ENCODE measurements at regions not wholly inside any gene's neighbourhood (a gene's known extent, or its start where the extent isn't known, plus 50 kb on each side); places are given as distances from the start of the nearest gene placed in this dataset.

DNA sequence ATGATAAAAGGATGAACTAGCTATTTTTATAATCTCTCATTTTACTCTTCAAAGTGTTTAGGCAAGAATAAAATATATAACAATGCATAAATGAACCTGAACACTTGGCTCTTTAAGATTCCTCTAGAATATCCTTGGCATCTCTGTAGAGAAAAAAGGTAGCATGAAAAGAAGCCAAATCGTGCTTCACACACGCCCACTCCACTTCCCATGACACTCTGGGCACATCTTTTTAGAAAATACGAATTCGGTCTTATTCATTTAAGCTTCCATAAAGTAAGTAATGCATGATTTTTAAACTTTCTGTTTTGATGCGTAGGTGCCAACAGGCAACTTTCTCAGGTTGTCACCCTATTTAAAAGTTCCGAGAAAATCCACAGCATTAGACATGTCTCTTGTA lies 73.6 kb upstream of the SORBS2 start:
- FAIRE-seq (no peak), DNase-seq (ENCODE audit: low read depth, low spot score) (no peak)
- H3K4me2 ChIP-seq (ENCODE audit: insufficient read depth, low read length) = no peak overlapping the region
- intact Hi-C loops (cut with micrococcal nuclease) = no loop called here
- H3K4me3 ChIP-seq (replicated peaks in 1 of 3; ENCODE audit: insufficient read depth in 1 of 3, low read depth in 1 of 3, low read length in 3 of 3) = no peak overlapping the region
- H3K36me3 ChIP-seq (ENCODE audit: control insufficient read depth in 2 of 2, extremely low read depth in 1 of 2, insufficient read depth in 2 of 2, low read length in 2 of 2) = no peaks in the 10 kb centered on the region
- no peaks in the 10 kb centered on the region for H3K79me2 ChIP-seq (ENCODE audit: control insufficient read depth, insufficient read depth, low read length)
- no peaks in the 10 kb centered on the region for H3K27me3 ChIP-seq (ENCODE audit: control insufficient read depth in 2 of 2, insufficient read depth in 2 of 2, low read length in 2 of 2)
- H3K27ac ChIP-seq (ENCODE audit: insufficient read depth, low read depth, low read length) = no peak overlapping the region
- H3K9me3 ChIP-seq (replicated peaks; ENCODE audit: control insufficient read depth, insufficient read depth, low read length) = no peaks in the 10 kb centered on the region
- no peak overlapping the region for H2AFZ ChIP-seq (ENCODE audit: low read depth, low read length)
- ChIA-PET CTCF (interaction anchor here (0.6 to 0.8 kb wide), 2 partner anchors 112 to 136 kb away, joined by 3 read pairs; no protein-coding TSS in a partner anchor), POLR2A (no interaction called here)
- H3K9me1 ChIP-seq (replicated peaks; ENCODE audit: control insufficient read depth, extremely low read depth, insufficient read depth, low read length) = no peaks in the 10 kb centered on the region
- no peak for TF ChIP-seq MYC (IDR thresholded peaks at IDR 0.05; ENCODE audit: low read depth, low read length)
- no peak for TF ChIP-seq EZH2 (IDR thresholded peaks at IDR 0.05; ENCODE audit: borderline replicate concordance, low read depth, low read length, severe bottlenecking)
- TF ChIP-seq, protein P1, sequence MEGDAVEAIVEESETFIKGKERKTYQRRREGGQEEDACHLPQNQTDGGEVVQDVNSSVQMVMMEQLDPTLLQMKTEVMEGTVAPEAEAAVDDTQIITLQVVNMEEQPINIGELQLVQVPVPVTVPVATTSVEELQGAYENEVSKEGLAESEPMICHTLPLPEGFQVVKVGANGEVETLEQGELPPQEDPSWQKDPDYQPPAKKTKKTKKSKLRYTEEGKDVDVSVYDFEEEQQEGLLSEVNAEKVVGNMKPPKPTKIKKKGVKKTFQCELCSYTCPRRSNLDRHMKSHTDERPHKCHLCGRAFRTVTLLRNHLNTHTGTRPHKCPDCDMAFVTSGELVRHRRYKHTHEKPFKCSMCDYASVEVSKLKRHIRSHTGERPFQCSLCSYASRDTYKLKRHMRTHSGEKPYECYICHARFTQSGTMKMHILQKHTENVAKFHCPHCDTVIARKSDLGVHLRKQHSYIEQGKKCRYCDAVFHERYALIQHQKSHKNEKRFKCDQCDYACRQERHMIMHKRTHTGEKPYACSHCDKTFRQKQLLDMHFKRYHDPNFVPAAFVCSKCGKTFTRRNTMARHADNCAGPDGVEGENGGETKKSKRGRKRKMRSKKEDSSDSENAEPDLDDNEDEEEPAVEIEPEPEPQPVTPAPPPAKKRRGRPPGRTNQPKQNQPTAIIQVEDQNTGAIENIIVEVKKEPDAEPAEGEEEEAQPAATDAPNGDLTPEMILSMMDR (IDR thresholded peaks at IDR 0.05; ENCODE audit: extremely low read depth in 1 of 2, insufficient read depth in 1 of 2, low read depth in 1 of 2, low read length in 2 of 2) = no peak
- no peak for TF ChIP-seq JUN (IDR thresholded peaks at IDR 0.05; ENCODE audit: borderline replicate concordance, insufficient read depth, insufficient read length, low read depth)
- TF ChIP-seq, protein P2, sequence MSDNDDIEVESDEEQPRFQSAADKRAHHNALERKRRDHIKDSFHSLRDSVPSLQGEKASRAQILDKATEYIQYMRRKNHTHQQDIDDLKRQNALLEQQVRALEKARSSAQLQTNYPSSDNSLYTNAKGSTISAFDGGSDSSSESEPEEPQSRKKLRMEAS (IDR thresholded peaks at IDR 0.05; ENCODE audit: insufficient read depth, insufficient read length) = no peak
- TF ChIP-seq POLR2A (IDR thresholded peaks at IDR 0.05; ENCODE audit: low read depth, low read length) = no peak
- TF ChIP-seq GATA2 (IDR thresholded peaks at IDR 0.05; ENCODE audit: insufficient read depth, insufficient read length, low read depth, low read length) = no peak
- TF ChIP-seq POLR2AphosphoS5 (IDR thresholded peaks at IDR 0.05; ENCODE audit: insufficient read depth, low read depth, low read length) = no peak
- TF ChIP-seq FOS (IDR thresholded peaks at IDR 0.05; ENCODE audit: borderline replicate concordance, insufficient read depth, low read length) = no peak
- BruUV-seq (replicated peaks) = no TSS peak
- H4K20me1 ChIP-seq (replicated peaks; ENCODE audit: control insufficient read depth, extremely low read depth, insufficient read depth, low read length) = no peaks in the 10 kb centered on the region
- H3K9ac ChIP-seq (replicated peaks; ENCODE audit: extremely low read depth, insufficient read depth, low read length) = no peak overlapping the region
- H3K4me1 ChIP-seq (ENCODE audit: control insufficient read depth, extremely low read depth, insufficient read depth, low read length) = no peaks in the 10 kb centered on the region
- dilution Hi-C loops (cut with MboI; ENCODE audit: extremely low pct_ligation_motif_present, low sequenced_read_pairs) = no loop called here
